Pancreas (tissue), 10 donors: ENCODE measurements at regions not wholly inside any gene's neighbourhood (a gene's known extent, or its start where the extent isn't known, plus 50 kb on each side); places are given as distances from the start of the nearest gene placed in this dataset.

Source experiments
- ATAC-seq, 4 donors: fragments of 200-7000 bp; cut with Tn5 transposase; one replicate each; pipeline versions ENCODE4 v1.8.0 to v1.9.1; 2020; ENCODE audit warnings: mild to moderate bottlenecking in 4 of 4, moderate library complexity in 4 of 4
- DNase-seq, 6 donors: peaks; one replicate each; pipeline ENCODE4 v3.0.0-alpha.2; 2020
- FAIRE-seq: peaks from 2 replicates; lab custom pipeline; 2012; peaks lifted over from hg19 to GRCh38; lab: Jason Lieb, UNC
- H3K27ac ChIP-seq, 4 donors: fragments of 200-600 bp; sonication (generic); 1 replicate in 3 of 4; 2 replicates in 1 of 4; pipeline versions ENCODE4 v1.5.0 to v1.8.0; 2020
- H3K27me3 ChIP-seq, 4 donors: fragments of 200-600 bp; one replicate each; pipeline ENCODE4 v1.8.0; 2021
- H3K36me3 ChIP-seq, 3 donors: fragments of 200-600 bp; sonication (generic) in 1 of 3; one replicate each; pipeline versions ENCODE4 v1.5.0 to v1.8.0; 2020 to 2021
- H3K4me1 ChIP-seq, 3 donors: fragments of 200-600 bp; one replicate each; pipeline ENCODE4 v1.8.0; 2021
- H3K4me3 ChIP-seq, 4 donors: fragments of 200-600 bp; sonication (generic) in 2 of 4; one replicate each; pipeline versions ENCODE4 v1.5.0 to v1.8.0; 2020 to 2021
- H3K9me3 ChIP-seq, 4 donors: fragments of 200-600 bp; one replicate each; pipeline ENCODE4 v1.8.0; 2021
- CTCF ChIP-seq, 4 donors: fragments of 200-600 bp; sonication (generic) in 3 of 4; IDR thresholded peaks; one replicate each; pipeline versions ENCODE4 v1.5.0 to v1.8.0; 2021; ENCODE audit warnings: antibody characterized with exemption in 4 of 4
- WGBS, 2 donors: extraction: QIAGEN DNeasy Blood & Tissue Kit; methylation state at CpG; one replicate each; pipeline ENCODE4 v1.1.7; 2013; 5-methylcytosine and 5-hydroxymethylcytosine counted together
- intact Hi-C, 3 donors: fragments of 100-400 bp; cut with DNase I; formaldehyde crosslinking; loops; one replicate each; pipeline versions ENCODE4 v1.11.1 to v1.14.2; 2022
- donor health status: healthy with polysubstance abuse.
- donor health status: DM: no; HTN: no; CAD: no; lungs with moderate emphysema.
- donor health status: DM: no; HTN: no; CAD: no.
- donor health status: control.
- donor health status: control.
- donor health status: Bipolar disorder and iron deficiency.
- donor health status: DM: yes; HTN: yes; CAD: no.
- donor health status: DM: no; HTN: no; CAD: no.
- donor health status: DM: no; HTN: no; CAD: no.
- donor health status: DM: yes; HTN: yes; CAD: no.

- intact Hi-C loops: no loop called here
- DNase-seq: no peak
- no peak overlapping the region for H3K4me3 ChIP-seq
- WGBS, 2 donors: 99 to 100% methylated on average over 1 of the region's 1 CpG
- H3K27me3 ChIP-seq: no peaks in the 10 kb centered on the region
- H3K36me3 ChIP-seq: peaks cover 0 to 3% (median 0%) of the 10 kb centered on the region in 3 donors
- no peaks in the 10 kb centered on the region for H3K9me3 ChIP-seq
- no peak for FAIRE-seq
- no peak for TF ChIP-seq CTCF (IDR thresholded peaks at IDR 0.05)
- no peak for ATAC-seq
- peaks cover 0 to 10% (median 4%) of the 10 kb centered on the region in 3 donors for H3K4me1 ChIP-seq
- no peak overlapping the region for H3K27ac ChIP-seq
Observed at GRCh38 chr20:3354247-3354646, 53.2 kb downstream of the DNAAF9 start.

GRCh38 chr20:3353646-3354045, 53.8 kb downstream of the DNAAF9 start:
- Histone ChIP-seq H3K4me3 (no peak overlapping the region), H3K36me3 (no peaks in the 10 kb centered on the region), H3K9me3 (no peaks in the 10 kb centered on the region), H3K27ac (no peak overlapping the region), H3K27me3 (no peaks in the 10 kb centered on the region), H3K4me1 (peaks cover 0 to 10% (median 4%) of the 10 kb centered on the region in 3 donors)
- FAIRE-seq: no peak
- WGBS, 2 donors: 78 to 90% methylated on average over 1 to 2 of the region's 2 CpGs
- no peak for ATAC-seq
- DNase-seq: no peak
- no peak for TF ChIP-seq CTCF (IDR thresholded peaks at IDR 0.05)
- intact Hi-C loops: no loop called here

- no peak for DNase-seq
- WGBS, 2 donors: 90 to 92% methylated on average over 6 of the region's 6 CpGs
- Histone ChIP-seq H3K4me3 (no peak overlapping the region), H3K27me3 (no peaks in the 10 kb centered on the region), H3K9me3 (no peaks in the 10 kb centered on the region), H3K4me1 (peaks cover 0 to 10% (median 4%) of the 10 kb centered on the region in 3 donors), H3K36me3 (peaks cover 0 to 10% (median 0%) of the 10 kb centered on the region in 3 donors), H3K27ac (no peak overlapping the region)
- no peak for FAIRE-seq
- intact Hi-C loops: no loop called here
- TF ChIP-seq CTCF (IDR thresholded peaks at IDR 0.05): no peak
- no peak for ATAC-seq
Observed at GRCh38 chr20:3352202-3352601, 55.3 kb downstream of the DNAAF9 start.

- H3K36me3 ChIP-seq: peaks cover 0 to 19% (median 0%) of the 10 kb centered on the region in 3 donors
- no peak for TF ChIP-seq CTCF (IDR thresholded peaks at IDR 0.05)
- intact Hi-C loops: no loop called here
- WGBS, 2 donors: 95 to 97% methylated on average over 1 of the region's 1 CpG
- no peak overlapping the region for H3K27ac ChIP-seq
- no peaks in the 10 kb centered on the region for H3K4me1 ChIP-seq
- no peaks in the 10 kb centered on the region for H3K27me3 ChIP-seq
- FAIRE-seq (no peak), DNase-seq (no peak), ATAC-seq (no peak)
- no peak overlapping the region for H3K4me3 ChIP-seq
- no peaks in the 10 kb centered on the region for H3K9me3 ChIP-seq
Observed at GRCh38 chr20:3350422-3350821, 57.0 kb downstream of the DNAAF9 start.

- DNase-seq (no peak), ATAC-seq (no peak), FAIRE-seq (no peak)
- no peaks in the 10 kb centered on the region for H3K27me3 ChIP-seq
- TF ChIP-seq CTCF (IDR thresholded peaks at IDR 0.05): no peak
- H3K4me3 ChIP-seq: no peak overlapping the region
- intact Hi-C loops: no loop called here
- H3K27ac ChIP-seq: no peak overlapping the region
- no peaks in the 10 kb centered on the region for H3K4me1 ChIP-seq
- no peaks in the 10 kb centered on the region for H3K9me3 ChIP-seq
- peaks cover 0 to 20% (median 0%) of the 10 kb centered on the region in 3 donors for H3K36me3 ChIP-seq
- 91 to 93% methylated on average over 2 of the region's 2 CpGs for whole genome bisulfite sequencing, 2 donors
Observed at GRCh38 chr20:3349786-3350185, 57.7 kb downstream of the DNAAF9 start.
